IPS-20b (cell line): ENCODE measurements at regions not wholly inside any gene's neighbourhood (a gene's known extent, or its start where the extent isn't known, plus 50 kb on each side); places are given as distances from the start of the nearest gene placed in this dataset.

Source experiments
- H3K27ac ChIP-seq: one replicate; pipeline ENCODE4 v1.5.1; 2013; ENCODE audit warnings: low read length
- H3K27me3 ChIP-seq: 2 replicates; pipeline ENCODE4 v1.6.1; 2013; ENCODE audit warnings: mild to moderate bottlenecking, low read length, inconsistent platforms; ENCODE audit not compliant: insufficient read depth
- H3K36me3 ChIP-seq: 2 replicates; pipeline ENCODE4 v1.6.1; 2013; ENCODE audit warnings: low read depth, mild to moderate bottlenecking, inconsistent platforms, low read length, moderate library complexity; ENCODE audit not compliant: insufficient read depth
- H3K4me1 ChIP-seq: 2 replicates; pipeline ENCODE4 v1.6.1; 2013; ENCODE audit warnings: mild to moderate bottlenecking, control low read depth, inconsistent platforms, low read length, moderate library complexity; ENCODE audit not compliant: insufficient read depth
- H3K4me3 ChIP-seq: 2 replicates; pipeline ENCODE4 v1.5.1; 2013; ENCODE audit warnings: mild to moderate bottlenecking, low read length, inconsistent platforms
- H3K9ac ChIP-seq: 2 replicates; pipeline ENCODE4 v1.6.1; 2013; ENCODE audit warnings: low read depth, mild to moderate bottlenecking, inconsistent platforms, low read length, moderate library complexity
- H3K9me3 ChIP-seq: 2 replicates; pipeline ENCODE4 v1.6.1; 2013; ENCODE audit warnings: mild to moderate bottlenecking, low read depth, low read length, inconsistent platforms; ENCODE audit not compliant: insufficient read depth

DNA sequence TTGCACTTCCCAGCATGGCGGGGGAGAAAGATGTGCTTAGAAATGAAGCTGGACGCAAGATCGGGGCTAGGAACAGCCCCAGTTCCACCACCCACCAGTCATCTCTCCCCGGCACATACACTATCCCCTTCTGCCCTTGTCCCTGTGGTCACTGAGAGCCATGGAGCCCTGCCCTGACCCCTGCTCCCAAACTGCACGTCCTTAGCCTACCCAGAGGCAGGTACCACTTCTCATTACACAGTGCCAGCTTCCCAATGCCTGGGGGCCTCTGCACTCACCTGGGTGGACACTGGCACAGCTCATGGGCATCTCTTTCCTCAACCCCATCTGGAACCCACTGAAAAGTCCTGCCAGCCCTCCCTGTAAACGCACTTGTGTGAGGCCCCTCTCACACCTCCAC, 139.3 kb upstream of the PRR20G start:
- Histone ChIP-seq H3K27me3 (no peaks in the 10 kb centered on the region), H3K4me1 (peaks cover 13% of the 10 kb centered on the region; the same call in 1 of the 2 replicates), H3K9ac (no peak overlapping the region; the same call in 1 of the 2 replicates), H3K27ac (no peak overlapping the region), H3K9me3 (no peaks in the 10 kb centered on the region), H3K4me3 (no peak overlapping the region), H3K36me3 (no peaks in the 10 kb centered on the region)

GRCh38 chr3:127426444-127427153, 138.8 kb upstream of the PRR20G start:
- H3K36me3 ChIP-seq: no peaks in the 10 kb centered on the region
- H3K4me1 ChIP-seq: peaks cover 13% of the 10 kb centered on the region; the same call in 1 of the 2 replicates
- H3K9ac ChIP-seq: no peak overlapping the region; the same call in 1 of the 2 replicates
- no peak overlapping the region for H3K4me3 ChIP-seq
- H3K9me3 ChIP-seq: no peaks in the 10 kb centered on the region
- H3K27ac ChIP-seq: no peak overlapping the region
- H3K27me3 ChIP-seq: no peaks in the 10 kb centered on the region

DNA sequence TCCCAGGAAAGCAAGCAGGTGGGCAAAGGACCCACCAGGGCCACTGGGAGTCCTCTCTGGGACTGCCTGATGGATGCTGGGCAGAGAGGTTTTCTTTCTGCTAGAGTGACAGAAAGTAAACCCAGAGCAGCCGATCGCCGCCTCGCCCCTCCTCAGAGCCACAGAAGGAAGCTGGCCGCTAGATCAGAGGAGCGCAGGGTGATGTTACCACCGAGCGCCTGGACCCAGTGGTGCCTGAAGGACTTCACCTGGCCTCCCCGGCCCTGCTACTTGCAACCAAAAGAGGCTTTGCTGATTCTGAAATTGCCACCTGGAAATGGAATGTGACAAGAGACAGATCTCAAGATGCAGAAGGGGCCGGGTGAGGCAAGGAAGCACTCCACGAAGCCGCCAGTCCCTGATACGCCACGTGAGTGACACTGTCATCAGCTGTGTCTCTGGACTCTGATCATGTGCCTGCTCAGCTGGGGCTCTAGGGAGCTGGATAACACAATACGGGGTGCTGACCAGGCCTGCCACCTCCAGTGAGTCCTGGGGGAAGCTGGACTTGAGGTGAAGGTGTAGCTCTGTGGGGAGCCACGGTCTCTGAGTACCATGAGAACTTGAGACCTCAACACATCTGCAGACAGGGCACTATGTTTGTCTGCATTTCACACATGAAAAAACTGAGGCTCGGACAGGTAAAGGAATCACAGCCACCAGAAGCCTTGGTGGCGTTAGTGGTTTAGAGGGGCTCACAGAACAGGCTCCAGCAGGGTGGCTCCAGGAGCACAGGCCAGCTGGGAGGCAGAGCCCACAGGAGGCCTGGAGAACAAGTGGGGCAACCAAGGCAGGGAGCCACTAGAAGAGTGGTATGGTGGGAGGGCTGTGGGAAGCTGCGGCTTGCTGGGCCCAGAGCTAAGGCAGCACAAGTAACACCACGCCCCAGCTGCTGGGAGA, 137.9 kb upstream of the PRR20G start:
- no peaks in the 10 kb centered on the region for H3K27me3 ChIP-seq
- no peaks in the 10 kb centered on the region for H3K36me3 ChIP-seq
- no peak overlapping the region for H3K4me3 ChIP-seq
- no peaks in the 10 kb centered on the region for H3K9me3 ChIP-seq
- H3K4me1 ChIP-seq: peaks cover 13% of the 10 kb centered on the region; the same call in 1 of the 2 replicates
- no peak overlapping the region for H3K27ac ChIP-seq
- H3K9ac ChIP-seq: no peak overlapping the region

GRCh38 chr3:127424766-127425504, 137.1 kb upstream of the PRR20G start:
- H3K36me3 ChIP-seq: no peaks in the 10 kb centered on the region

DNA sequence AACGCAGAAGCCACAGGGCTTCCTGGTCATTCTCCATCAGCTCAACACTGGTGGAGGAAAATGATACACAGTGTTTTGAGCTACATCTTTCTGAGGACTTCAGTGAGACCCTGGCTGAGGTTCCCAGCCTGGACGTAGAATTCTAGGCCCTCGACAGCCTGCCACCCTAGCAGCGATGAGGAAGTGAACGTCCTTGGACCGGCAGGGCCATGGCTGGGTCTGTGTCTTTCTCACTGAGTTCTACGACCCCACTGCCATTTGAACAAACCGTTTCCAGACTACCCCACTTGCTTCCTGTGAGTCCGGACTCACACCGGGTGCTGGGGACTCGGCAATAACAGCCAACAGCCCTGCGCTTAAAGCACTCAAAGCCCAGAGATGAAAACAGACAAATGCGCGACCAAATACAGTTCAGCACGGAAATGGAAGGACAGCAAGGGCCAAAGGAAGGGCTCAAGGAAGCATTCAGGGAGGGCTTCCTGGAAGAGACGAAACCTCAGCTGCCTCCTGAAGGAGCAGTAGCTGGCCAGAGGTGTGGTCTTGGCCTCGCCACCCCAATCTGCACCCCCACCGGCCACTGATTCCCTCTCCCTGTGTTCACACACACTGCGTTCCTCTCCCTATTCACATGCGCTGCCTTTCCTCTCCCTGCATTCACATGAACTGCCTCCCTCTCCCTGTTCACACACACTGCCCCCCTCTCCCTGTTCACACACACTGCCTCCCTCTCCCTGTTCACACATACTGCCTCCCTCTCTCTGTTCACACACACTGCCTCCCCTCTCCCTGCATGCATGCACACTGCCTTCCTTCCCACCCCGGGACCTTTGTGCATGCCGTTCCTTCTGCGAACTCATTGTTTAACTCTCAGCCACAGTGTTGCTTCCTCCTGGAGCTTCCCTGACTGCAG, 136.3 kb upstream of the PRR20G start:
- H3K9ac ChIP-seq: no peak overlapping the region
- no peak overlapping the region for H3K4me3 ChIP-seq
- H3K4me1 ChIP-seq: peaks cover 13% of the 10 kb centered on the region; the same call in 1 of the 2 replicates
- no peak overlapping the region for H3K27ac ChIP-seq
- no peaks in the 10 kb centered on the region for H3K9me3 ChIP-seq
- H3K36me3 ChIP-seq: no peaks in the 10 kb centered on the region
- no peaks in the 10 kb centered on the region for H3K27me3 ChIP-seq

More at GRCh38 chr3:127424766-127425504, 137.1 kb upstream of the PRR20G start:
- Histone ChIP-seq H3K4me1 (peaks cover 13% of the 10 kb centered on the region; the same call in 1 of the 2 replicates), H3K9ac (no peak overlapping the region), H3K27me3 (no peaks in the 10 kb centered on the region), H3K4me3 (no peak overlapping the region), H3K27ac (no peak overlapping the region), H3K9me3 (no peaks in the 10 kb centered on the region)

- Histone ChIP-seq H3K4me3 (no peak overlapping the region), H3K27me3 (no peaks in the 10 kb centered on the region), H3K9me3 (no peaks in the 10 kb centered on the region), H3K27ac (no peak overlapping the region), H3K4me1 (peaks cover 17% of the 10 kb centered on the region; the same call in 1 of the 2 replicates), H3K36me3 (no peaks in the 10 kb centered on the region), H3K9ac (no peak overlapping the region)
Observed at GRCh38 chr3:127422663-127423375, 135.0 kb upstream of the PRR20G start.

DNA sequence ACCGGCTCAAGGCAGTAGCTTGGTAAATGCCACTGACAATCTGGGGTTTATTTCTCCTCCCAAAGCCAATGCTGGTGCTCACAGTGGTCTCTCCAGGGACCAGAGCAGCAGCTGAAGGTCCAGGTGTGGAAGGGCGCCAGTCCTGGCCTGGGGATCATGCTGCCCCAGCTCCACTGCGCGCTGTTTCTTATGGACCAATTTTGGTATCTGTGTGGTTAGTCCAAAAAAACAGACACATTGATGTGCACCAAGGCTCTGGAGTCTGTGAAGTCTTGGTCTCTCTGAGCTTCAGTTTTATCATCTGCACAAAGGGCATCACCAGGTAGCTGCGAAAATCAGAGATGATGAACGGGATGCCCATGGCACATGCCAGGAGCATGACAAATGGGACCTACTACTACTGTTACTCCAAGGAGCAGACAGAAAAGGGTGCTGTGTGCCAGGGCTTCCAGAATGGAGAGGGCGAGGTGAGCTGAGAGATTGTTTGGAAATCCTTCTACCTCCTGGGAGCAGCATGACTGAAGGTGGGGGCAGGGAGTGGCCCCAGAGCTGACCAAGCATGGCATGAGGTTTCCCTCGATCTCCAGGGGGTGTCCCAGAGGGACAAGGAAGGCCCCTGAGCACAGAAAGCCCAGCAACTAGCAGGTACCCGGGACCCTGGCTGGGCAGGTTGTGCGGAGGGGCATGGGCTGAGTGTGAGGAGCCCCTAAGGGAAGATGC, 134.3 kb upstream of the PRR20G start:
- Histone ChIP-seq H3K4me3 (no peak overlapping the region), H3K27me3 (no peaks in the 10 kb centered on the region)

DNA sequence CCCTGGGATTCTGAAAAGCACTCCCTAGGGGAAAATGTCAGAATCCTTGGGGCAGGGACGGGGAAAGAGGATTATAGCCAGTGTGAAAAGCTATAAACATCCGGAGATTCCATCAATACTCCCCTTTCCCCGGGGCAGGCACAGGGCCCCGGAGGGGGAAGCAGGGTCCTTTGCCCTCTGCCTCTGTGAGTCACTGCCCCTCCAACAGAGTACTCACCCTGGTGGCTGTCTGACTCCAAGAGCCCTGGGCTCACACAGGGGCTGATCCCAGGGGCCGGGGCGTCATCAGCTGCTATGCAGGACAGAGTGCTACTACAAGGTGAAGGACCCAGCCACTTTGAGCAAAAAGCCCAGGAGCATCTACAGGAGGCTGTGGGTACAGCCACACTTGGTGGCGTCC, 133.0 kb upstream of the PRR20G start:
- Histone ChIP-seq H3K27ac (no peak overlapping the region), H3K27me3 (no peaks in the 10 kb centered on the region)

More for the DNA sequence above, 134.3 kb upstream of the PRR20G start:
- no peak overlapping the region for H3K27ac ChIP-seq
- no peaks in the 10 kb centered on the region for H3K36me3 ChIP-seq
- H3K9me3 ChIP-seq: no peaks in the 10 kb centered on the region
- H3K4me1 ChIP-seq: peaks cover 17% of the 10 kb centered on the region; the same call in 1 of the 2 replicates
- H3K9ac ChIP-seq: no peak overlapping the region

DNA sequence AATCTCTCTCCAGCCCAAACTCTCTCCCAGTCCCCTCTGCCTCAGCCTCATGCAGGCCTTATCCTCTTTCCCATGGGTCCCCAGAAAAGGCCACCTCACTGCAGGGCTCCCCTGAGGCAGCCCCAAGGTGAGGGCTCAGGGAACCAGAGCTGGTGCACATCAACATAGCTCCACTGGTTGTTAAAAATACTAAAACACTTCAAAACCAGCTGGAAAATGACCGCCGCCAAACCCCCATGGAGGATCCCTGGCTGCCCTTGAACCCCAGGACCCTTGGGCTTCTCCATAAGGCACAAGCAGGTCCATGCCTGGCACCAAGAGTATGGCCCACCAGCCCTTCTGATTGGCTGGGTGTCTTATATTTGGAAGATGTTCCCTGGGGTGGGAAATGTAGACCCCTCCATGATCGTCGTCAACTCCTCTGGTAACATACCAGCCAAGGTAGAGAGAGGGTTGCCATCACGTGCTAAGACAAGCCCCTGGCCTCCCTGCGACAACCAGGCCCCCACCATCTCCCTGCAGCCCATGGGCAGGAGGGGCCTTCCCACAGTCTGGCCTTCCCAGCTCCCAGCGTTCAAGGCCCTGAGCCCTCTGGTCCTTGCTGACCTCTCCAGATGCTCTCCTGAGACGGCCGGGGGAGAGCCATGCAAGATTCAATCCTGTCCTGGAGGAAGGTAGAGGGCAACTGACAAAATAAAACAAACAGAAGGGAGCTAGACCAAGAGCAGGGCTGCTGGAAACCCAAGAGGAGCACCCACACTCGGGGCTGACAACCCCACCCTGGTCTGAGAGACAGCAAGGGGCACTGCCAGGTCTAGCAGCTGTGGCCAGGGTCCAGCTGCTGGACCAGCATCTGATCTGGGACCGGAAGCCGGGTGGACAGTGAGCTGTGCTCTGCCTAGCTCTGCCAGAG, 132.1 kb upstream of the PRR20G start:
- no peaks in the 10 kb centered on the region for H3K27me3 ChIP-seq
- H3K9ac ChIP-seq: no peak overlapping the region
- no peaks in the 10 kb centered on the region for H3K36me3 ChIP-seq
- H3K27ac ChIP-seq: no peak overlapping the region
- H3K4me1 ChIP-seq: peaks cover 17% of the 10 kb centered on the region; the same call in 1 of the 2 replicates
- H3K9me3 ChIP-seq: no peaks in the 10 kb centered on the region
- H3K4me3 ChIP-seq: no peak overlapping the region

More for the DNA sequence above, 133.0 kb upstream of the PRR20G start:
- no peaks in the 10 kb centered on the region for H3K9me3 ChIP-seq
- no peaks in the 10 kb centered on the region for H3K36me3 ChIP-seq
- H3K4me1 ChIP-seq: peaks cover 17% of the 10 kb centered on the region; the same call in 1 of the 2 replicates
- no peak overlapping the region for H3K9ac ChIP-seq
- H3K4me3 ChIP-seq: no peak overlapping the region
